ENCODE measurements at regions not wholly inside any gene's neighbourhood (a gene's known extent, or its start where the extent isn't known, plus 50 kb on each side); places are given as distances from the start of the nearest gene placed in this dataset.
A peak's percentile ranks its signal among the peaks of the same experiment; 100 is the strongest.

- no peak overlapping the region for H3K4me3 Mint-ChIP-seq
- H3K27me3 Mint-ChIP-seq = peaks cover 27% of the 10 kb centered on the region
- no peak for DNase-seq
- H3K4me1 Mint-ChIP-seq = peaks cover 42% of the 10 kb centered on the region
- no peaks in the 10 kb centered on the region for H3K9me3 Mint-ChIP-seq
- CTCF ChIA-PET = interaction anchor here (0.9 to 3.2 kb wide), 6 partner anchors 119 to 427 kb away, joined by 3 to 17 read pairs (median 4); no protein-coding TSS in a partner anchor
- no peak overlapping the region for H3K27ac Mint-ChIP-seq
- no peaks in the 10 kb centered on the region for H3K36me3 Mint-ChIP-seq
These were observed 208.9 kb upstream of the DMRTA1 start for GRCh38 chr9:22237497-22238363.

- H3K36me3 Mint-ChIP-seq = no peaks in the 10 kb centered on the region
- peaks cover 28% of the 10 kb centered on the region for H3K27me3 Mint-ChIP-seq
- CTCF ChIA-PET = interaction anchor here (0.6 to 3.2 kb wide), 13 partner anchors 20 to 530 kb away, joined by 3 to 17 read pairs (median 4); no protein-coding TSS in a partner anchor
- no peak for DNase-seq
- H3K4me3 Mint-ChIP-seq = no peak overlapping the region
- H3K9me3 Mint-ChIP-seq = no peaks in the 10 kb centered on the region
- no peak overlapping the region for H3K27ac Mint-ChIP-seq
- H3K4me1 Mint-ChIP-seq = peaks cover 42% of the 10 kb centered on the region
These were observed 207.6 kb upstream of the DMRTA1 start for GRCh38 chr9:22238809-22239684.

GRCh38 chr9:22240619-22241018 lies 206.0 kb upstream of the DMRTA1 start:
- Mint-ChIP-seq H3K4me1 (peaks cover 42% of the 10 kb centered on the region), H3K4me3 (no peak overlapping the region), H3K27ac (no peak overlapping the region), H3K36me3 (no peaks in the 10 kb centered on the region), H3K27me3 (peaks cover 24% of the 10 kb centered on the region), H3K9me3 (no peaks in the 10 kb centered on the region)
- DNase-seq = no peak
- CTCF ChIA-PET = interaction anchor here (1.0 to 3.2 kb wide), 4 partner anchors 13 to 428 kb away, joined by 4 to 17 read pairs (median 5); no protein-coding TSS in a partner anchor

GRCh38 chr9:22241024-22241423 lies 205.6 kb upstream of the DMRTA1 start:
- H3K4me1 Mint-ChIP-seq = peaks cover 42% of the 10 kb centered on the region
- CTCF ChIA-PET = interaction anchor here (1.7 kb wide), 1 partner anchor 13 kb away, joined by 4 read pairs; no protein-coding TSS in a partner anchor
- no peak overlapping the region for H3K27ac Mint-ChIP-seq
- H3K36me3 Mint-ChIP-seq = no peaks in the 10 kb centered on the region
- peaks cover 20% of the 10 kb centered on the region for H3K27me3 Mint-ChIP-seq
- H3K4me3 Mint-ChIP-seq = no peak overlapping the region
- no peaks in the 10 kb centered on the region for H3K9me3 Mint-ChIP-seq
- DNase-seq = no peak

- CTCF ChIA-PET = interaction anchor here (1.7 kb wide), 1 partner anchor 14 kb away, joined by 4 read pairs; no protein-coding TSS in a partner anchor
- Mint-ChIP-seq H3K4me3 (no peak overlapping the region), H3K4me1 (peaks cover 41% of the 10 kb centered on the region), H3K36me3 (no peaks in the 10 kb centered on the region), H3K27me3 (peaks cover 20% of the 10 kb centered on the region), H3K27ac (no peak overlapping the region), H3K9me3 (no peaks in the 10 kb centered on the region)
- no peak for DNase-seq
These were observed 205.0 kb upstream of the DMRTA1 start for GRCh38 chr9:22241611-22242010.

GRCh38 chr9:22244139-22245011 lies 202.2 kb upstream of the DMRTA1 start:
- no peak overlapping the region for H3K4me3 Mint-ChIP-seq
- H3K27ac Mint-ChIP-seq = no peak overlapping the region
- CTCF ChIA-PET = interaction anchor here (0.6 to 1.9 kb wide), 10 partner anchors 13 to 211 kb away, joined by 3 to 16 read pairs (median 3); no protein-coding TSS in a partner anchor
- peaks cover 24% of the 10 kb centered on the region for H3K27me3 Mint-ChIP-seq
- peaks cover 18% of the 10 kb centered on the region for H3K4me1 Mint-ChIP-seq
- no peaks in the 10 kb centered on the region for H3K9me3 Mint-ChIP-seq
- DNase-seq = peak; percentile 59
- H3K36me3 Mint-ChIP-seq = no peaks in the 10 kb centered on the region

- no peak for DNase-seq
- CTCF ChIA-PET = no interaction called here
- Mint-ChIP-seq H3K9me3 (peaks cover 11% of the 10 kb centered on the region), H3K36me3 (no peaks in the 10 kb centered on the region), H3K4me1 (no peaks in the 10 kb centered on the region), H3K27me3 (peaks cover 35% of the 10 kb centered on the region), H3K27ac (no peak overlapping the region), H3K4me3 (no peak overlapping the region)
These were observed 191.3 kb upstream of the DMRTA1 start for GRCh38 chr9:22255337-22255736.

GRCh38 chr9:22256381-22256780 lies 190.2 kb upstream of the DMRTA1 start:
- H3K4me1 Mint-ChIP-seq = no peaks in the 10 kb centered on the region
- H3K27me3 Mint-ChIP-seq = peaks cover 26% of the 10 kb centered on the region
- H3K27ac Mint-ChIP-seq = no peak overlapping the region
- H3K9me3 Mint-ChIP-seq = peaks cover 8% of the 10 kb centered on the region
- DNase-seq = no peak
- CTCF ChIA-PET = no interaction called here
- H3K4me3 Mint-ChIP-seq = no peak overlapping the region
- H3K36me3 Mint-ChIP-seq = no peaks in the 10 kb centered on the region

- no peaks in the 10 kb centered on the region for H3K4me1 Mint-ChIP-seq
- CTCF ChIA-PET = no interaction called here
These were observed 189.4 kb upstream of the DMRTA1 start for GRCh38 chr9:22257026-22257816.

GRCh38 chr9:22265038-22265437 lies 181.6 kb upstream of the DMRTA1 start:
- no peaks in the 10 kb centered on the region for H3K36me3 Mint-ChIP-seq
- no peak for DNase-seq
- H3K4me3 Mint-ChIP-seq = no peak overlapping the region
- no peaks in the 10 kb centered on the region for H3K27me3 Mint-ChIP-seq
- no peaks in the 10 kb centered on the region for H3K4me1 Mint-ChIP-seq
- H3K9me3 Mint-ChIP-seq = peaks cover 5% of the 10 kb centered on the region
- CTCF ChIA-PET = no interaction called here
- no peak overlapping the region for H3K27ac Mint-ChIP-seq

More at GRCh38 chr9:22257026-22257816, 189.4 kb upstream of the DMRTA1 start:
- DNase-seq = no peak
- no peak overlapping the region for H3K27ac Mint-ChIP-seq
- peaks cover 21% of the 10 kb centered on the region for H3K27me3 Mint-ChIP-seq
- H3K4me3 Mint-ChIP-seq = no peak overlapping the region
- H3K36me3 Mint-ChIP-seq = no peaks in the 10 kb centered on the region
- peaks cover 2% of the 10 kb centered on the region for H3K9me3 Mint-ChIP-seq

- H3K4me3 Mint-ChIP-seq = no peak overlapping the region
- H3K9me3 Mint-ChIP-seq = peaks cover 5% of the 10 kb centered on the region
- no peak overlapping the region for H3K27ac Mint-ChIP-seq
- CTCF ChIA-PET = no interaction called here
- H3K4me1 Mint-ChIP-seq = no peaks in the 10 kb centered on the region
- H3K36me3 Mint-ChIP-seq = no peaks in the 10 kb centered on the region
- no peaks in the 10 kb centered on the region for H3K27me3 Mint-ChIP-seq
- DNase-seq = no peak
These were observed 181.1 kb upstream of the DMRTA1 start for GRCh38 chr9:22265534-22265933.

- H3K27ac Mint-ChIP-seq = no peak overlapping the region
- no peaks in the 10 kb centered on the region for H3K9me3 Mint-ChIP-seq
- CTCF ChIA-PET = no interaction called here
- no peaks in the 10 kb centered on the region for H3K4me1 Mint-ChIP-seq
- peaks cover 4% of the 10 kb centered on the region for H3K27me3 Mint-ChIP-seq
- no peak for DNase-seq
- H3K36me3 Mint-ChIP-seq = no peaks in the 10 kb centered on the region
- H3K4me3 Mint-ChIP-seq = no peak overlapping the region
These were observed 172.1 kb upstream of the DMRTA1 start for GRCh38 chr9:22274477-22274876.

GRCh38 chr9:22278426-22278825 lies 168.2 kb upstream of the DMRTA1 start:
- Mint-ChIP-seq H3K4me3 (no peak overlapping the region), H3K27me3 (peaks cover 4% of the 10 kb centered on the region), H3K27ac (no peak overlapping the region), H3K36me3 (no peaks in the 10 kb centered on the region), H3K4me1 (no peaks in the 10 kb centered on the region), H3K9me3 (no peaks in the 10 kb centered on the region)
- CTCF ChIA-PET = no interaction called here
- DNase-seq = no peak

Measured in activated naive CD4-positive, alpha-beta T cell treated with anti-CD3 and anti-CD28 coated beads, Interleukin-2, amount 10 ng/mL, durations not matched to agents 7 days and 5 days (primary cell).